SK-N-SH treated with all-trans-retinoic acid at 6 μM for 48 hours (cell line): ENCODE measurements at regions not wholly inside any gene's neighbourhood (a gene's known extent, or its start where the extent isn't known, plus 50 kb on each side); places are given as distances from the start of the nearest gene placed in this dataset.

Experiments
- ARNTL ChIP-seq: fragments of 450-650 bp; formaldehyde crosslinking; IDR thresholded peaks from 2 replicates; pipeline ENCODE4 v1.5.0; 2020; ENCODE audit warnings: low read depth, mild to moderate bottlenecking, moderate library complexity, borderline replicate concordance
- CSDC2 ChIP-seq: fragments of 250-450 bp; sonication (Bioruptor Pico); IDR thresholded peaks from 2 replicates; pipeline ENCODE4 v1.5.0; 2020; ENCODE audit warnings: mild to moderate bottlenecking, moderate library complexity
- GLIS3 ChIP-seq: fragments of 250-450 bp; sonication (Bioruptor Pico); IDR thresholded peaks from 2 replicates; pipeline ENCODE4 v1.5.0; 2020; ENCODE audit warnings: mild to moderate bottlenecking, moderate library complexity
- OSR1 ChIP-seq: fragments of 250-450 bp; sonication (Bioruptor Pico); IDR thresholded peaks from 2 replicates; pipeline ENCODE4 v1.8.0; 2022; ENCODE audit warnings: moderate library complexity, mild to moderate bottlenecking, inconsistent platforms
- RARB ChIP-seq: fragments of 250-450 bp; sonication (Bioruptor Pico); IDR thresholded peaks from 2 replicates; pipeline ENCODE4 v1.8.0; 2021; ENCODE audit warnings: mild to moderate bottlenecking, moderate library complexity
- SNAI2 ChIP-seq: fragments of 250-450 bp; sonication (Bioruptor Pico); IDR thresholded peaks from 2 replicates; pipeline ENCODE4 v1.5.0; 2020; ENCODE audit warnings: mild to moderate bottlenecking, moderate library complexity
- TCF4 ChIP-seq: fragments of 250-450 bp; sonication (Bioruptor Pico); IDR thresholded peaks from 2 replicates; pipeline ENCODE4 v1.8.0; 2021; ENCODE audit warnings: mild to moderate bottlenecking, moderate library complexity, borderline replicate concordance
- ZC3H10 ChIP-seq: fragments of 250-450 bp; sonication (Bioruptor Pico); IDR thresholded peaks from 2 replicates; pipeline ENCODE4 v1.5.1; 2021; ENCODE audit warnings: mild to moderate bottlenecking, moderate library complexity
- ZFP3 ChIP-seq: fragments of 250-450 bp; sonication (Bioruptor Pico); IDR thresholded peaks from 2 replicates; pipeline ENCODE4 v1.5.0; 2020; ENCODE audit warnings: mild to moderate bottlenecking, moderate library complexity
- ZNF565 ChIP-seq: fragments of 450-650 bp; formaldehyde crosslinking; conservative IDR thresholded peaks from 2 replicates; pipeline ENCODE4 v1.5.0; 2020; ENCODE audit warnings: low read depth, mild to moderate bottlenecking, moderate library complexity
- ZNF70 ChIP-seq: fragments of 450-650 bp; formaldehyde crosslinking; IDR thresholded peaks from 2 replicates; pipeline ENCODE4 v1.5.0; 2020; ENCODE audit warnings: mild to moderate bottlenecking, moderate library complexity
- ZNF8 ChIP-seq: fragments of 450-650 bp; formaldehyde crosslinking; IDR thresholded peaks from 2 replicates; pipeline ENCODE4 v1.5.0; 2020; ENCODE audit warnings: mild to moderate bottlenecking, moderate library complexity
- TF ChIP-seq, protein P1 (sequence below): fragments of 250-450 bp; sonication (Bioruptor Pico); IDR thresholded peaks from 2 replicates; pipeline ENCODE4 v1.5.1; 2020; ENCODE audit warnings: low read depth, mild to moderate bottlenecking, moderate library complexity

DNA sequence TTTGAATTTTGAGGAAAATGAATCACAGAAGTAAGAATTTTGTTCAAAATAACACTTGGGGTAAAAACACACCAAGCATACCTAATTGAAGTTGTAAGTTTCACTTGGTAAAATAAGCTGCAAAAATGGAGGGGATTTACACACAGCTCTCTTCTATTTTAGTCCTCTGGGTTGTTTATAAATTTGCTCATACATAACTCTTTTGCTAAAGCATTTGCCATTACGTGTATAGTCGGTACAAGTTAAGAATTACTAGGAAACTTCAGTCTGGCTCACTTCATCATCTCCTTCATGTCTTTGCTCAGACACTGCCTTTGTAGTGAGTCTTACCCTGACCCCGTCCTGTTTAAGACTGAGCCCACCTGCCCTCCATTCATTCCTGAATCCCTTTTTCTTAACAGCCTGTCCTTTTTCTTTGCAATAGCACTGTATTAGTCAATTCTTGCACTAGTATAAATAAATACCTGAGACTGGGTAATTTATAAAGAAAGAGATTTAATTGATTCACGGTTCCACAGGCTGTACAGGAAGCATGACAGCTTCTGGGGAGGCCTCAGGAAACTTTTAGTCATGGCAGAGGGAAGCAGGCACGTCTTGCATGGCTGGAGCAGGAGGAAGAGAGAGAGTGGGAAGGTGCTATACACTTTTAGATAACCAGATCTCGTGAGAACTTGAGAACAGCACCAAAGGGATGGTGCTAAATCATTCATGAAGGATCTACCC, 451.1 kb downstream of the PCNX1 start:
- TF ChIP-seq, protein P1, sequence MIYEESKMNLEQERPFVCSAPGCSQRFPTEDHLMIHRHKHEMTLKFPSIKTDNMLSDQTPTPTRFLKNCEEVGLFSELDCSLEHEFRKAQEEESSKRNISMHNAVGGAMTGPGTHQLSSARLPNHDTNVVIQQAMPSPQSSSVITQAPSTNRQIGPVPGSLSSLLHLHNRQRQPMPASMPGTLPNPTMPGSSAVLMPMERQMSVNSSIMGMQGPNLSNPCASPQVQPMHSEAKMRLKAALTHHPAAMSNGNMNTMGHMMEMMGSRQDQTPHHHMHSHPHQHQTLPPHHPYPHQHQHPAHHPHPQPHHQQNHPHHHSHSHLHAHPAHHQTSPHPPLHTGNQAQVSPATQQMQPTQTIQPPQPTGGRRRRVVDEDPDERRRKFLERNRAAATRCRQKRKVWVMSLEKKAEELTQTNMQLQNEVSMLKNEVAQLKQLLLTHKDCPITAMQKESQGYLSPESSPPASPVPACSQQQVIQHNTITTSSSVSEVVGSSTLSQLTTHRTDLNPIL (CRISPR knock-in tag) = no peak
- TF ChIP-seq OSR1 (no peak), SNAI2 (CRISPR knock-in tag) (no peak), ZNF8 (no peak), ARNTL (CRISPR knock-in tag) (no peak), ZNF70 (CRISPR knock-in tag) (no peak), TCF4 (CRISPR knock-in tag) (no peak), ZFP3 (CRISPR knock-in tag) (no peak), CSDC2 (CRISPR knock-in tag) (no peak), RARB (CRISPR knock-in tag) (no peak), GLIS3 (CRISPR knock-in tag) (no peak), ZC3H10 (CRISPR knock-in tag) (no peak), ZNF565 (CRISPR knock-in tag) (no peak)
